Astrocyte (in vitro differentiated cells and primary cell): ENCODE measurements at regions not wholly inside any gene's neighbourhood (a gene's known extent, or its start where the extent isn't known, plus 50 kb on each side); places are given as distances from the start of the nearest gene placed in this dataset.

Experiments
- DNase-seq: peaks from one replicate; pipeline ENCODE4 v3.0.0-alpha.2; 2010; ENCODE audit warnings: low read depth
- FAIRE-seq: peaks from 2 replicates; lab custom pipeline; 2011; peaks lifted over from hg19 to GRCh38; lab: Jason Lieb, UNC
- H2AFZ ChIP-seq: 2 replicates; pipeline ENCODE4 v1.6.0; 2012; ENCODE audit warnings: low read depth, low read length, inconsistent platforms
- H3K27ac ChIP-seq: 2 replicates; pipeline ENCODE4 v1.5.1; 2011; ENCODE audit warnings: low read depth, low read length, inconsistent platforms
- H3K27me3 ChIP-seq: 2 replicates; pipeline ENCODE4 v1.6.0; 2011; ENCODE audit warnings: low read length, inconsistent platforms; ENCODE audit not compliant: insufficient read depth
- H3K36me3 ChIP-seq: 2 replicates; pipeline ENCODE4 v1.5.1; 2011; ENCODE audit warnings: low read length, inconsistent platforms; ENCODE audit not compliant: insufficient read depth
- H3K4me1 ChIP-seq: 2 replicates; pipeline ENCODE4 v1.5.1; 2011; ENCODE audit warnings: low read length, inconsistent platforms; ENCODE audit not compliant: insufficient read depth
- H3K4me2 ChIP-seq: 2 replicates; pipeline ENCODE4 v1.6.0; 2012; ENCODE audit warnings: low read length, inconsistent platforms
- H3K4me3 ChIP-seq: 2 replicates; pipeline ENCODE4 v1.5.1; 2011; ENCODE audit warnings: low read depth, mild to moderate bottlenecking, low read length, inconsistent platforms; ENCODE audit not compliant: insufficient read depth
- H3K79me2 ChIP-seq: 2 replicates; pipeline ENCODE4 v1.6.0; 2012; ENCODE audit warnings: mild to moderate bottlenecking, low read length, inconsistent platforms; ENCODE audit not compliant: insufficient read depth
- H3K9ac ChIP-seq: 2 replicates; pipeline ENCODE4 v1.6.0; 2012; ENCODE audit warnings: mild to moderate bottlenecking, low read length, inconsistent platforms
- H3K9me3 ChIP-seq: 2 replicates; pipeline ENCODE4 v1.5.1; 2012; ENCODE audit warnings: low read depth, mild to moderate bottlenecking, low read length, inconsistent platforms; ENCODE audit not compliant: insufficient read depth
- H4K20me1 ChIP-seq: 2 replicates; pipeline ENCODE4 v1.6.0; 2012; ENCODE audit warnings: low read length, inconsistent platforms; ENCODE audit not compliant: insufficient read depth
- H3K27ac Mint-ChIP-seq: one replicate; pipeline ENCODE4 v1.8.0; 2021; ENCODE audit warnings: mild to moderate bottlenecking, mixed read lengths; ENCODE audit not compliant: unreplicated experiment
- H3K27me3 Mint-ChIP-seq: one replicate; pipeline ENCODE4 v1.8.0; 2021; ENCODE audit warnings: low read depth, mixed read lengths; ENCODE audit not compliant: unreplicated experiment
- H3K36me3 Mint-ChIP-seq: one replicate; pipeline ENCODE4 v1.8.0; 2021; ENCODE audit warnings: low read depth, mixed read lengths; ENCODE audit not compliant: unreplicated experiment
- H3K4me1 Mint-ChIP-seq: one replicate; pipeline ENCODE4 v1.8.0; 2021; ENCODE audit warnings: low read depth, mixed read lengths; ENCODE audit not compliant: unreplicated experiment
- H3K4me3 Mint-ChIP-seq: one replicate; pipeline ENCODE4 v1.8.0; 2021; ENCODE audit warnings: mild to moderate bottlenecking, moderate library complexity, mixed read lengths; ENCODE audit not compliant: unreplicated experiment
- H3K9me3 Mint-ChIP-seq: one replicate; pipeline ENCODE4 v1.8.0; 2021; ENCODE audit warnings: mild to moderate bottlenecking, mixed read lengths; ENCODE audit not compliant: unreplicated experiment
- CTCF ChIP-seq: IDR thresholded peaks from 2 replicates; pipeline ENCODE4 v1.5.1; 2011; ENCODE audit warnings: low read depth, mild to moderate bottlenecking, inconsistent platforms, low read length, moderate library complexity; ENCODE audit not compliant: insufficient read depth
- EZH2 ChIP-seq: IDR thresholded peaks from 2 replicates; pipeline ENCODE4 v1.6.1; 2012; ENCODE audit warnings: mild to moderate bottlenecking, low read length, inconsistent platforms; ENCODE audit not compliant: insufficient read depth

GRCh38 chr2:21331625-21332370 lies 208.0 kb downstream of the TDRD15 start:
- no peaks in the 10 kb centered on the region for H3K9me3 ChIP-seq
- peaks cover 9% of the 10 kb centered on the region for H3K9me3 Mint-ChIP-seq
- H3K9ac ChIP-seq = no peak overlapping the region
- FAIRE-seq = no peak
- H3K79me2 ChIP-seq = no peaks in the 10 kb centered on the region
- H3K4me3 Mint-ChIP-seq = no peak overlapping the region
- no peak overlapping the region for H3K4me2 ChIP-seq
- no peaks in the 10 kb centered on the region for H3K27me3 ChIP-seq
- H3K4me3 ChIP-seq = no peak overlapping the region
- H3K27ac Mint-ChIP-seq = no peak overlapping the region
- H4K20me1 ChIP-seq = no peaks in the 10 kb centered on the region
- no peak overlapping the region for H2AFZ ChIP-seq
- TF ChIP-seq CTCF (no peak), EZH2 (no peak)
- H3K36me3 Mint-ChIP-seq = no peaks in the 10 kb centered on the region
- H3K4me1 Mint-ChIP-seq = peaks cover 13% of the 10 kb centered on the region
- no peaks in the 10 kb centered on the region for H3K4me1 ChIP-seq
- H3K27ac ChIP-seq = no peak overlapping the region
- H3K36me3 ChIP-seq = no peaks in the 10 kb centered on the region
- peaks cover 2% of the 10 kb centered on the region for H3K27me3 Mint-ChIP-seq
- DNase-seq = no peak

DNA sequence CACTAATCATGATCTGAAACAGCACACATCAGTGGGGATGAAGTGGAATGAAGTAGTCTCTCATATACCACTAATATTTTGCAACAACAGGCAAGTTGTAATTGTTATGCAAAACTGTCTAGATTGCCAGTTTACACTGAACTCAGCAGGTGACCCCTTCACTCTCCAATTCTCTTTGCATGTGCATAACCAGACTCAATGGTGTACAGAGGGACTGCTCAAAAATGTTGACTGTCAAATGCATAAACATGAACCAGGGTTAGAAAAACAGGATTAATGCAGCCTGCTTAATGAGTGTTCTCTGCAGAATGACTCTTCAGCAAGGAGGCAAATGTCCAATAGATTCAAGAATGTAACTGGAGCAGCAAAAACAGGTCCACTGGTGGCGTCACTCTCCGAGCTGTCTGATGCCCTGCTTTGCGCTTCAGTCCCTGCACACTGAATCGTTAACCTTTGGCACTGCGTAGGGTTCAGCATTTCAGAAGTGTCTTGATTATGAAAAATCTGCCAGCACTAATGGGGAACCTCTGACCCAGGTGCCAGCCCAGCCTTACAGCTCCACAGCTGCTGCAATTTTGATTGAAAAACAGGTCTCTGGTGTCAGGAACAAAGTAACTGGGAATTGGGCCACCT lies 209.3 kb downstream of the TDRD15 start:
- no peak for FAIRE-seq
- H3K9me3 Mint-ChIP-seq = peaks cover 15% of the 10 kb centered on the region

More for the DNA sequence above, 209.3 kb downstream of the TDRD15 start:
- no peak overlapping the region for H3K4me3 ChIP-seq
- Mint-ChIP-seq H3K27me3 (peaks cover 2% of the 10 kb centered on the region), H3K4me3 (no peak overlapping the region), H3K4me1 (peaks cover 13% of the 10 kb centered on the region), H3K27ac (no peak overlapping the region), H3K36me3 (no peaks in the 10 kb centered on the region)
- no peaks in the 10 kb centered on the region for H3K9me3 ChIP-seq
- no peak for DNase-seq
- H2AFZ ChIP-seq = no peak overlapping the region
- H3K4me2 ChIP-seq = no peak overlapping the region
- H3K79me2 ChIP-seq = no peaks in the 10 kb centered on the region
- H3K9ac ChIP-seq = no peak overlapping the region
- H3K27ac ChIP-seq = no peak overlapping the region
- TF ChIP-seq EZH2 = no peak
- TF ChIP-seq CTCF = no peak
- H3K36me3 ChIP-seq = no peaks in the 10 kb centered on the region
- no peaks in the 10 kb centered on the region for H3K27me3 ChIP-seq
- no peaks in the 10 kb centered on the region for H4K20me1 ChIP-seq
- H3K4me1 ChIP-seq = no peaks in the 10 kb centered on the region
